Activated CD8-positive, alpha-beta memory T cell treated with anti-CD3 and anti-CD28 coated beads, Interleukin-2, amount 10 ng/mL, durations not matched to agents 7 days and 5 days (primary cell): ENCODE measurements at regions not wholly inside any gene's neighbourhood (a gene's known extent, or its start where the extent isn't known, plus 50 kb on each side); places are given as distances from the start of the nearest gene placed in this dataset.

Experiments used
- ATAC-seq: fragments of 150-1000 bp; cut with Tn5 transposase; one replicate; pipeline ENCODE4 v1.10.0; 2021; ENCODE audit warnings: moderate library complexity
- CTCF ChIA-PET: fragments of 350-600 bp; sonication (Branson Sonifier 250); formaldehyde crosslinking; loops from one replicate; lab custom pipeline; 2021; ENCODE audit warnings: antibody characterized with exemption; lab: Charles Lee
- DNase-seq: peaks from one replicate; pipeline ENCODE4 v3.0.0-alpha.2; 2020
- H3K27ac Mint-ChIP-seq: one replicate; pipeline ENCODE4 v1.8.0; 2021; ENCODE audit warnings: mild to moderate bottlenecking, mixed read lengths
- H3K27me3 Mint-ChIP-seq: one replicate; pipeline ENCODE4 v1.8.0; 2021; ENCODE audit warnings: mixed read lengths
- H3K36me3 Mint-ChIP-seq: one replicate; pipeline ENCODE4 v1.8.0; 2021; ENCODE audit warnings: mild to moderate bottlenecking, mixed read lengths
- H3K4me1 Mint-ChIP-seq: one replicate; pipeline ENCODE4 v1.8.0; 2021; ENCODE audit warnings: mixed read lengths
- H3K4me3 Mint-ChIP-seq: one replicate; pipeline ENCODE4 v1.8.0; 2021; ENCODE audit warnings: mild to moderate bottlenecking, moderate library complexity, mixed read lengths
- H3K9me3 Mint-ChIP-seq: one replicate; pipeline ENCODE4 v1.8.0; 2022; ENCODE audit warnings: low read depth, mixed read lengths

- H3K9me3 Mint-ChIP-seq, result no peaks in the 10 kb centered on the region
- no peak overlapping the region for H3K27ac Mint-ChIP-seq
- DNase-seq, result no peak
- ATAC-seq, result no peak
- no peak overlapping the region for H3K4me3 Mint-ChIP-seq
- no peaks in the 10 kb centered on the region for H3K4me1 Mint-ChIP-seq
- no peaks in the 10 kb centered on the region for H3K27me3 Mint-ChIP-seq
- no peaks in the 10 kb centered on the region for H3K36me3 Mint-ChIP-seq
- CTCF ChIA-PET, result no interaction called here
Observed at GRCh38 chr20:40489886-40490285, 199.2 kb downstream of the MAFB start.

GRCh38 chr20:40488401-40488800, 200.6 kb downstream of the MAFB start:
- H3K4me1 Mint-ChIP-seq, result no peaks in the 10 kb centered on the region

GRCh38 chr20:40486297-40486696, 202.7 kb downstream of the MAFB start:
- CTCF ChIA-PET, result no interaction called here
- H3K27ac Mint-ChIP-seq, result no peak overlapping the region
- ATAC-seq (no peak), DNase-seq (no peak)
- no peaks in the 10 kb centered on the region for H3K4me1 Mint-ChIP-seq
- no peaks in the 10 kb centered on the region for H3K36me3 Mint-ChIP-seq
- H3K9me3 Mint-ChIP-seq, result no peaks in the 10 kb centered on the region
- no peaks in the 10 kb centered on the region for H3K27me3 Mint-ChIP-seq
- no peak overlapping the region for H3K4me3 Mint-ChIP-seq

More at GRCh38 chr20:40488401-40488800, 200.6 kb downstream of the MAFB start:
- CTCF ChIA-PET, result no interaction called here
- no peak for DNase-seq
- ATAC-seq, result no peak
- no peaks in the 10 kb centered on the region for H3K27me3 Mint-ChIP-seq
- no peaks in the 10 kb centered on the region for H3K9me3 Mint-ChIP-seq
- H3K36me3 Mint-ChIP-seq, result no peaks in the 10 kb centered on the region
- H3K4me3 Mint-ChIP-seq, result no peak overlapping the region
- H3K27ac Mint-ChIP-seq, result no peak overlapping the region

GRCh38 chr20:40481743-40482458, 207.1 kb downstream of the MAFB start:
- Mint-ChIP-seq H3K4me3 (no peak overlapping the region), H3K36me3 (no peaks in the 10 kb centered on the region), H3K27ac (no peak overlapping the region), H3K27me3 (no peaks in the 10 kb centered on the region), H3K4me1 (no peaks in the 10 kb centered on the region), H3K9me3 (no peaks in the 10 kb centered on the region)
- ATAC-seq (no peak), DNase-seq (no peak)
- CTCF ChIA-PET, result no interaction called here

GRCh38 chr20:40481337-40481736, 207.7 kb downstream of the MAFB start:
- no peak overlapping the region for H3K4me3 Mint-ChIP-seq
- H3K36me3 Mint-ChIP-seq, result no peaks in the 10 kb centered on the region
- no peak overlapping the region for H3K27ac Mint-ChIP-seq
- CTCF ChIA-PET, result no interaction called here
- no peaks in the 10 kb centered on the region for H3K4me1 Mint-ChIP-seq
- ATAC-seq (no peak), DNase-seq (no peak)
- H3K9me3 Mint-ChIP-seq, result no peaks in the 10 kb centered on the region
- H3K27me3 Mint-ChIP-seq, result no peaks in the 10 kb centered on the region

- no peaks in the 10 kb centered on the region for H3K9me3 Mint-ChIP-seq
- no peak overlapping the region for H3K27ac Mint-ChIP-seq
- H3K4me1 Mint-ChIP-seq, result no peaks in the 10 kb centered on the region
- ATAC-seq, result no peak
- no peaks in the 10 kb centered on the region for H3K36me3 Mint-ChIP-seq
- no peak for DNase-seq
- H3K27me3 Mint-ChIP-seq, result no peaks in the 10 kb centered on the region
- no peak overlapping the region for H3K4me3 Mint-ChIP-seq
- CTCF ChIA-PET, result no interaction called here
Observed at GRCh38 chr20:40477805-40478204, 211.2 kb downstream of the MAFB start.

- DNase-seq, result no peak
- CTCF ChIA-PET, result no interaction called here
- H3K4me1 Mint-ChIP-seq, result no peaks in the 10 kb centered on the region
- H3K27me3 Mint-ChIP-seq, result no peaks in the 10 kb centered on the region
- H3K9me3 Mint-ChIP-seq, result no peaks in the 10 kb centered on the region
- no peak for ATAC-seq
- no peak overlapping the region for H3K4me3 Mint-ChIP-seq
- no peaks in the 10 kb centered on the region for H3K36me3 Mint-ChIP-seq
- H3K27ac Mint-ChIP-seq, result no peak overlapping the region
Observed at GRCh38 chr20:40476461-40476860, 212.6 kb downstream of the MAFB start.

GRCh38 chr20:40472905-40473304, 216.1 kb downstream of the MAFB start:
- no peaks in the 10 kb centered on the region for H3K9me3 Mint-ChIP-seq
- ATAC-seq (no peak), DNase-seq (no peak)
- no peaks in the 10 kb centered on the region for H3K27me3 Mint-ChIP-seq
- no peaks in the 10 kb centered on the region for H3K36me3 Mint-ChIP-seq
- CTCF ChIA-PET, result no interaction called here
- H3K4me1 Mint-ChIP-seq, result no peaks in the 10 kb centered on the region
- no peak overlapping the region for H3K4me3 Mint-ChIP-seq
- H3K27ac Mint-ChIP-seq, result no peak overlapping the region

GRCh38 chr20:40471261-40471629, 217.8 kb downstream of the MAFB start:
- Mint-ChIP-seq H3K9me3 (no peaks in the 10 kb centered on the region), H3K27me3 (no peaks in the 10 kb centered on the region), H3K27ac (no peak overlapping the region), H3K4me3 (no peak overlapping the region), H3K36me3 (no peaks in the 10 kb centered on the region), H3K4me1 (no peaks in the 10 kb centered on the region)
- CTCF ChIA-PET, result no interaction called here
- ATAC-seq (no peak), DNase-seq (no peak)

GRCh38 chr20:40470445-40471260, 218.4 kb downstream of the MAFB start:
- Mint-ChIP-seq H3K27ac (no peak overlapping the region), H3K4me3 (no peak overlapping the region), H3K27me3 (no peaks in the 10 kb centered on the region), H3K36me3 (no peaks in the 10 kb centered on the region), H3K4me1 (no peaks in the 10 kb centered on the region), H3K9me3 (no peaks in the 10 kb centered on the region)
- ATAC-seq (no peak), DNase-seq (no peak)
- CTCF ChIA-PET, result no interaction called here

GRCh38 chr20:40468759-40469158, 220.3 kb downstream of the MAFB start:
- H3K27me3 Mint-ChIP-seq, result no peaks in the 10 kb centered on the region
- no peak for DNase-seq
- no peaks in the 10 kb centered on the region for H3K9me3 Mint-ChIP-seq
- H3K36me3 Mint-ChIP-seq, result no peaks in the 10 kb centered on the region
- ATAC-seq, result no peak
- CTCF ChIA-PET, result no interaction called here
- H3K4me1 Mint-ChIP-seq, result no peaks in the 10 kb centered on the region
- no peak overlapping the region for H3K4me3 Mint-ChIP-seq
- H3K27ac Mint-ChIP-seq, result no peak overlapping the region

- Mint-ChIP-seq H3K4me3 (no peak overlapping the region), H3K27ac (no peak overlapping the region), H3K9me3 (no peaks in the 10 kb centered on the region), H3K36me3 (no peaks in the 10 kb centered on the region), H3K27me3 (no peaks in the 10 kb centered on the region), H3K4me1 (no peaks in the 10 kb centered on the region)
- ATAC-seq (no peak), DNase-seq (no peak)
- CTCF ChIA-PET, result no interaction called here
Observed at GRCh38 chr20:40467703-40468411, 221.2 kb downstream of the MAFB start.

GRCh38 chr20:40467067-40467466, 222.0 kb downstream of the MAFB start:
- H3K4me1 Mint-ChIP-seq, result no peaks in the 10 kb centered on the region
- DNase-seq (no peak), ATAC-seq (no peak)
- CTCF ChIA-PET, result no interaction called here
- H3K9me3 Mint-ChIP-seq, result no peaks in the 10 kb centered on the region
- no peaks in the 10 kb centered on the region for H3K36me3 Mint-ChIP-seq
- no peak overlapping the region for H3K27ac Mint-ChIP-seq
- H3K4me3 Mint-ChIP-seq, result no peak overlapping the region
- H3K27me3 Mint-ChIP-seq, result no peaks in the 10 kb centered on the region

- H3K36me3 Mint-ChIP-seq, result no peaks in the 10 kb centered on the region
- ATAC-seq, result no peak
- H3K27ac Mint-ChIP-seq, result no peak overlapping the region
- no peaks in the 10 kb centered on the region for H3K27me3 Mint-ChIP-seq
- no peaks in the 10 kb centered on the region for H3K4me1 Mint-ChIP-seq
- H3K4me3 Mint-ChIP-seq, result no peak overlapping the region
- no peak for DNase-seq
- no peaks in the 10 kb centered on the region for H3K9me3 Mint-ChIP-seq
- CTCF ChIA-PET, result no interaction called here
Observed at GRCh38 chr20:40464731-40465208, 224.3 kb downstream of the MAFB start.
